ENCODE measurements at regions not wholly inside any gene's neighbourhood (a gene's known extent, or its start where the extent isn't known, plus 50 kb on each side); places are given as distances from the start of the nearest gene placed in this dataset.
"Not testable (repeated sequence)": the region's sequence is repeated elsewhere in the genome, so short reads cannot be mapped to it uniquely, and the experiment has no call there.

GRCh38 chr2:88927128-88927527 is 235.7 kb downstream of the RPIA start:
- DNase-seq = no peak

GRCh38 chr2:88930659-88931058 is 239.2 kb downstream of the RPIA start:
- DNase-seq = no peak

- DNase-seq = no peak
These were observed 241.2 kb downstream of the RPIA start for GRCh38 chr2:88932686-88933085.

- no peak for DNase-seq
These were observed 241.6 kb downstream of the RPIA start for GRCh38 chr2:88933091-88933490.

GRCh38 chr2:88933980-88934379 is 242.5 kb downstream of the RPIA start:
- no peak for DNase-seq

GRCh38 chr2:88941178-88941577 is 249.7 kb downstream of the RPIA start:
- not testable (repeated sequence) for DNase-seq

GRCh38 chr2:88942798-88943197 is 251.3 kb downstream of the RPIA start:
- no peak for DNase-seq

GRCh38 chr2:88949336-88949735 is 257.9 kb downstream of the RPIA start:
- DNase-seq = no peak

GRCh38 chr2:88950010-88950409 is 258.5 kb downstream of the RPIA start:
- no peak for DNase-seq

- no peak for DNase-seq
These were observed 264.1 kb downstream of the RPIA start for GRCh38 chr2:88955607-88956006.

GRCh38 chr2:88959480-88960204 is 268.2 kb downstream of the RPIA start:
- no peak for DNase-seq

GRCh38 chr2:88961323-88961722 is 269.9 kb downstream of the RPIA start:
- DNase-seq = not testable (repeated sequence)

GRCh38 chr2:88967844-88968243 is 276.4 kb downstream of the RPIA start:
- DNase-seq = no peak

GRCh38 chr2:88978011-88978410 is 286.5 kb downstream of the RPIA start:
- not testable (repeated sequence) for DNase-seq

GRCh38 chr2:88978446-88978845 is 287.0 kb downstream of the RPIA start:
- not testable (repeated sequence) for DNase-seq

- not testable (repeated sequence) for DNase-seq
These were observed 292.6 kb downstream of the RPIA start for GRCh38 chr2:88984079-88984478.

GRCh38 chr2:88986721-88987330 is 295.4 kb downstream of the RPIA start:
- not testable (repeated sequence) for DNase-seq

GRCh38 chr2:88988617-88989016 is 297.1 kb downstream of the RPIA start:
- not testable (repeated sequence) for DNase-seq

GRCh38 chr2:88992819-88993218 is 301.3 kb downstream of the RPIA start:
- DNase-seq = not testable (repeated sequence)

- not testable (repeated sequence) for DNase-seq
These were observed 303.4 kb downstream of the RPIA start for GRCh38 chr2:88994856-88995255.

- DNase-seq = not testable (repeated sequence)
These were observed 305.1 kb downstream of the RPIA start for GRCh38 chr2:88996588-88996987.

GRCh38 chr2:88999365-88999764 is 307.9 kb downstream of the RPIA start:
- DNase-seq = no peak

- DNase-seq = no peak
These were observed 308.8 kb downstream of the RPIA start for GRCh38 chr2:89000235-89000634.

- DNase-seq = not testable (repeated sequence)
These were observed 312.8 kb downstream of the RPIA start for GRCh38 chr2:89004238-89004637.

GRCh38 chr2:89020566-89020965 is 329.1 kb downstream of the RPIA start:
- not testable (repeated sequence) for DNase-seq
